ENCODE measurements at regions not wholly inside any gene's neighbourhood (a gene's known extent, or its start where the extent isn't known, plus 50 kb on each side); places are given as distances from the start of the nearest gene placed in this dataset.
"Not testable (repeated sequence)": the region's sequence is repeated elsewhere in the genome, so short reads cannot be mapped to it uniquely, and the experiment has no call there.

GRCh38 chr1:188652678-188653077 lies 1823.9 kb downstream of the PLA2G4A start:
- WGBS (ENCODE audit: extremely low coverage, insufficient coverage, low lambda C conversion rate): no CpG with 5 or more reads among the region's 1 CpG
- no peak overlapping the region for H3K18ac ChIP-seq (ENCODE audit: low read length)
- no peaks in the 10 kb centered on the region for H3K36me3 ChIP-seq (ENCODE audit: control insufficient read depth, insufficient read depth, low read length)
- H3K79me1 ChIP-seq (ENCODE audit: low read length): no peaks in the 10 kb centered on the region
- H4K5ac ChIP-seq (ENCODE audit: low read length): no peak overlapping the region
- H3K4me1 ChIP-seq (ENCODE audit: control insufficient read depth, low read depth, low read length): no peaks in the 10 kb centered on the region
- H3K4me3 ChIP-seq (ENCODE audit: low read length): no peak overlapping the region
- no peak overlapping the region for H3K4me2 ChIP-seq (ENCODE audit: low read length)
- no peak overlapping the region for H3K4ac ChIP-seq (ENCODE audit: low read depth, low read length)
- H3K56ac ChIP-seq (ENCODE audit: low read length): no peak overlapping the region
- H2AK5ac ChIP-seq (ENCODE audit: low read length): no peak overlapping the region
- no peak overlapping the region for H4K8ac ChIP-seq (ENCODE audit: low read depth, low read length)
- no peak overlapping the region for H2BK15ac ChIP-seq (replicated peaks; ENCODE audit: low read depth)
- no peak overlapping the region for H2BK120ac ChIP-seq (ENCODE audit: low read depth, low read length)
- no peak overlapping the region for H3K23ac ChIP-seq (ENCODE audit: low read length)
- no peaks in the 10 kb centered on the region for H3K79me2 ChIP-seq (ENCODE audit: control insufficient read depth, insufficient read depth, low read length)
- H3K9ac ChIP-seq (ENCODE audit: low read length): no peak overlapping the region
- DNase-seq: peak; percentile 27
- H3K27ac ChIP-seq (ENCODE audit: low read depth, low read length): no peak overlapping the region
- no peaks in the 10 kb centered on the region for H3K27me3 ChIP-seq (ENCODE audit: insufficient read depth, low read length, poor library complexity)
- no peak overlapping the region for H2BK5ac ChIP-seq (ENCODE audit: low read length)

GRCh38 chr1:188655966-188656365 lies 1821.7 kb downstream of the BRINP3 start:
- H4K8ac ChIP-seq (ENCODE audit: low read depth, low read length); H3K4me2 ChIP-seq (ENCODE audit: low read length); H2AK5ac ChIP-seq (ENCODE audit: low read length); H3K36me3 ChIP-seq (ENCODE audit: control insufficient read depth, insufficient read depth, low read length); H3K79me1 ChIP-seq (ENCODE audit: low read length); H2BK120ac ChIP-seq (ENCODE audit: low read depth, low read length); DNase-seq; H2BK5ac ChIP-seq (ENCODE audit: low read length); H3K4me3 ChIP-seq (ENCODE audit: low read length); H3K9ac ChIP-seq (ENCODE audit: low read length); H3K27ac ChIP-seq (ENCODE audit: low read depth, low read length); H2BK15ac ChIP-seq (replicated peaks; ENCODE audit: low read depth); H3K4me1 ChIP-seq (ENCODE audit: control insufficient read depth, low read depth, low read length); H4K5ac ChIP-seq (ENCODE audit: low read length); H3K27me3 ChIP-seq (ENCODE audit: insufficient read depth, low read length, poor library complexity); H3K18ac ChIP-seq (ENCODE audit: low read length); H3K23ac ChIP-seq (ENCODE audit: low read length); H3K56ac ChIP-seq (ENCODE audit: low read length); H3K79me2 ChIP-seq (ENCODE audit: control insufficient read depth, insufficient read depth, low read length); H3K4ac ChIP-seq (ENCODE audit: low read depth, low read length): not testable (repeated sequence)
- no CpG with 5 or more reads among the region's 16 CpGs for WGBS (ENCODE audit: extremely low coverage, insufficient coverage, low lambda C conversion rate)

DNA sequence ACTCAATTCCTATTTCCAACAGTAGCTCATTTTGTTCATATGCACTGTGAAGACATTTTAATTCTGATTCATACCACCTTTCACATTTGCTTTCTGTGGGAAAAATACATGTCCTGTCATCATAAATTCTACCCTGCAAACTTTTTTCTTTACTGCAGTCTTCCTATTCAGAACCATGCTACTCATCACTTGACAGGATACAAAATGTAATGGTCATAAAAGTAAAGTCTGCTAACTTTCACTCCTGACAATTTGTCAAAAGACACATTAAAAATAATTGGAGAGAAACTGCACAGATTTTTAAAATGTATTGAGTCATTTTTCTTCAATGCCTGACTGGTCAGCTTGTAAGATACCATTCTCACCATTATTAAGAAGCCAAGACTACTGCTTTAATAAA lies 1817.1 kb downstream of the BRINP3 start:
- no peaks in the 10 kb centered on the region for H3K79me1 ChIP-seq (ENCODE audit: low read length)
- H4K5ac ChIP-seq (ENCODE audit: low read length): no peak overlapping the region
- no peaks in the 10 kb centered on the region for H3K79me2 ChIP-seq (ENCODE audit: control insufficient read depth, insufficient read depth, low read length)
- H4K8ac ChIP-seq (ENCODE audit: low read depth, low read length): no peak overlapping the region
- no peak for DNase-seq
- no peak overlapping the region for H3K27ac ChIP-seq (ENCODE audit: low read depth, low read length)
- no peak overlapping the region for H2AK5ac ChIP-seq (ENCODE audit: low read length)
- H2BK15ac ChIP-seq (replicated peaks; ENCODE audit: low read depth): no peak overlapping the region
- H3K23ac ChIP-seq (ENCODE audit: low read length): no peak overlapping the region
- H2BK120ac ChIP-seq (ENCODE audit: low read depth, low read length): no peak overlapping the region
- H3K4ac ChIP-seq (ENCODE audit: low read depth, low read length): no peak overlapping the region
- no peak overlapping the region for H3K56ac ChIP-seq (ENCODE audit: low read length)
- no peak overlapping the region for H3K18ac ChIP-seq (ENCODE audit: low read length)
- H2BK5ac ChIP-seq (ENCODE audit: low read length): no peak overlapping the region
- H3K36me3 ChIP-seq (ENCODE audit: control insufficient read depth, insufficient read depth, low read length): no peaks in the 10 kb centered on the region
- H3K4me3 ChIP-seq (ENCODE audit: low read length): no peak overlapping the region
- H3K4me1 ChIP-seq (ENCODE audit: control insufficient read depth, low read depth, low read length): no peaks in the 10 kb centered on the region
- no peaks in the 10 kb centered on the region for H3K27me3 ChIP-seq (ENCODE audit: insufficient read depth, low read length, poor library complexity)
- H3K9ac ChIP-seq (ENCODE audit: low read length): no peak overlapping the region
- H3K4me2 ChIP-seq (ENCODE audit: low read length): no peak overlapping the region

DNA sequence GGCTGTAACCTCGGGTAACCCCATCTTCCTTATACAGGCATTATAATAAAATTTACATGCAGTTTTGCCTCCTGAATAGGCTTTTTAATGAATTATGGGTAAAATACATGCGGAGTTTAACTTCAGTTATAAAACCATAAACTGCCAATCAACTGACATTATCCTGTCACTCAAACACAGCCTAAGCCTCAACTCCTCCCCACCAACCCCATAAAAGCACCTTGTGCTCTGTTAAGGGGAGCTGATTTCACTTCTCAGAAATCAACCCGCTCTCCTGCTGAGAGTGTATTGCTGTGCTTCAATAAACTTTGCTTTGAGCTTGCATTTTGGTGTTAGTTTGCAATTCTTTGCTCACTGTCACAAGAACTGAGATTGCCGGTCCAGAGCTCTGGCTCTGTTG lies 1812.2 kb downstream of the BRINP3 start:
- no peaks in the 10 kb centered on the region for H3K4me1 ChIP-seq (ENCODE audit: control insufficient read depth, low read depth, low read length)
- no peak overlapping the region for H3K4me2 ChIP-seq (ENCODE audit: low read length)
- H3K79me2 ChIP-seq (ENCODE audit: control insufficient read depth, insufficient read depth, low read length): no peaks in the 10 kb centered on the region
- no peak overlapping the region for H3K18ac ChIP-seq (ENCODE audit: low read length)
- H2BK5ac ChIP-seq (ENCODE audit: low read length): no peak overlapping the region
- no peak overlapping the region for H3K56ac ChIP-seq (ENCODE audit: low read length)
- H3K4me3 ChIP-seq (ENCODE audit: low read length): no peak overlapping the region
- no peak overlapping the region for H2BK15ac ChIP-seq (replicated peaks; ENCODE audit: low read depth)
- no peak overlapping the region for H3K27ac ChIP-seq (ENCODE audit: low read depth, low read length)
- H3K4ac ChIP-seq (ENCODE audit: low read depth, low read length): no peak overlapping the region
- no CpG with 5 or more reads among the region's 4 CpGs for WGBS (ENCODE audit: extremely low coverage, insufficient coverage, low lambda C conversion rate)
- H3K23ac ChIP-seq (ENCODE audit: low read length): no peak overlapping the region
- H3K79me1 ChIP-seq (ENCODE audit: low read length): no peaks in the 10 kb centered on the region
- H3K27me3 ChIP-seq (ENCODE audit: insufficient read depth, low read length, poor library complexity): no peaks in the 10 kb centered on the region
- no peak overlapping the region for H3K9ac ChIP-seq (ENCODE audit: low read length)
- no peak for DNase-seq
- no peaks in the 10 kb centered on the region for H3K36me3 ChIP-seq (ENCODE audit: control insufficient read depth, insufficient read depth, low read length)
- H4K5ac ChIP-seq (ENCODE audit: low read length): no peak overlapping the region
- H2AK5ac ChIP-seq (ENCODE audit: low read length): no peak overlapping the region
- no peak overlapping the region for H4K8ac ChIP-seq (ENCODE audit: low read depth, low read length)
- no peak overlapping the region for H2BK120ac ChIP-seq (ENCODE audit: low read depth, low read length)

GRCh38 chr1:188668083-188668482 lies 1809.6 kb downstream of the BRINP3 start:
- DNase-seq: peak; percentile 66

DNA sequence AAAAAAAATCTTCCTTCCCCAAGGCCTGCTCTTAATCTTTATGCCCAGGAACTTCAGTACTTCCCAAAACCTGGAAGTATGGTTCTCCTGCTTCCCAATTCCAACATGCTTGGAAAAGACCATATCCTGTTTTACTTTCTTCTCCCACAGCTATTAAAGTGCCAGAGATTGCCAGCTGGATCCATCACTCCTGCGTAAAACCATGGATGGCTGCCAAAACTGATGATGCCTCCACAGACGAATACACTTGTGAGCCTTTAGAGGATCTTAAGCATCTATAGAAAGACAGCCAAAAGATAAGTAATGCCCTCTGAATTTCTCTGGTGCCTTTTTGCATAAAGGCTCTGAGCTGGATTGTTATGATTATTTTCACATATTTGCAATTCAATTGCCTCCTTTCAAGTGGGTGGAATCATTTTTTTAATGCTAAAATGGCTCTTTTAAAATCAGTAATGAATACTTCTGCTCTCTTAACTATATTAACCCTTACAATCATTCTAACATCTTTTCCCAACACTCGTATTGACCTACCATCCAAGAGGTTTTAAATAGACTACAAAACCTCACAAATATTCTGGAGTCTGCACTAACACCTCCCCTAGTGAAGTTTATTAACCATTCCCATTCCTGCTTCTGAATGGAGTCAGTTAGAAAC lies 1807.8 kb downstream of the BRINP3 start:
- Histone ChIP-seq H3K36me3 (ENCODE audit: control insufficient read depth, insufficient read depth, low read length) (no peaks in the 10 kb centered on the region), H3K23ac (ENCODE audit: low read length) (no peak overlapping the region), H2AK5ac (ENCODE audit: low read length) (no peak overlapping the region), H2BK120ac (ENCODE audit: low read depth, low read length) (no peak overlapping the region), H3K4ac (ENCODE audit: low read depth, low read length) (no peak overlapping the region), H4K5ac (ENCODE audit: low read length) (no peak overlapping the region), H3K79me2 (ENCODE audit: control insufficient read depth, insufficient read depth, low read length) (no peaks in the 10 kb centered on the region), H3K18ac (ENCODE audit: low read length) (no peak overlapping the region), H3K27ac (ENCODE audit: low read depth, low read length) (no peak overlapping the region), H3K27me3 (ENCODE audit: insufficient read depth, low read length, poor library complexity) (no peaks in the 10 kb centered on the region), H2BK15ac (replicated peaks; ENCODE audit: low read depth) (no peak overlapping the region), H2BK5ac (ENCODE audit: low read length) (no peak overlapping the region), H3K56ac (ENCODE audit: low read length) (no peak overlapping the region), H4K8ac (ENCODE audit: low read depth, low read length) (no peak overlapping the region), H3K4me2 (ENCODE audit: low read length) (no peak overlapping the region), H3K4me1 (ENCODE audit: control insufficient read depth, low read depth, low read length) (no peaks in the 10 kb centered on the region), H3K9ac (ENCODE audit: low read length) (no peak overlapping the region), H3K79me1 (ENCODE audit: low read length) (no peaks in the 10 kb centered on the region), H3K4me3 (ENCODE audit: low read length) (no peak overlapping the region)
- DNase-seq: no peak
- WGBS (ENCODE audit: extremely low coverage, insufficient coverage, low lambda C conversion rate): 100% methylated on average over 1 of the region's 3 CpGs

More at GRCh38 chr1:188668083-188668482, 1809.6 kb downstream of the BRINP3 start:
- no peaks in the 10 kb centered on the region for H3K36me3 ChIP-seq (ENCODE audit: control insufficient read depth, insufficient read depth, low read length)
- no CpG with 5 or more reads among the region's 2 CpGs for WGBS (ENCODE audit: extremely low coverage, insufficient coverage, low lambda C conversion rate)
- H3K4ac ChIP-seq (ENCODE audit: low read depth, low read length): no peak overlapping the region
- H3K27ac ChIP-seq (ENCODE audit: low read depth, low read length): no peak overlapping the region
- no peak overlapping the region for H4K5ac ChIP-seq (ENCODE audit: low read length)
- H3K18ac ChIP-seq (ENCODE audit: low read length): no peak overlapping the region
- H3K9ac ChIP-seq (ENCODE audit: low read length): no peak overlapping the region
- no peak overlapping the region for H2BK120ac ChIP-seq (ENCODE audit: low read depth, low read length)
- no peaks in the 10 kb centered on the region for H3K79me1 ChIP-seq (ENCODE audit: low read length)
- no peak overlapping the region for H2BK5ac ChIP-seq (ENCODE audit: low read length)
- H2AK5ac ChIP-seq (ENCODE audit: low read length): no peak overlapping the region
- no peak overlapping the region for H3K23ac ChIP-seq (ENCODE audit: low read length)
- no peaks in the 10 kb centered on the region for H3K79me2 ChIP-seq (ENCODE audit: control insufficient read depth, insufficient read depth, low read length)
- H2BK15ac ChIP-seq (replicated peaks; ENCODE audit: low read depth): no peak overlapping the region
- H3K27me3 ChIP-seq (ENCODE audit: insufficient read depth, low read length, poor library complexity): no peaks in the 10 kb centered on the region
- no peak overlapping the region for H3K4me3 ChIP-seq (ENCODE audit: low read length)
- no peak overlapping the region for H3K4me2 ChIP-seq (ENCODE audit: low read length)
- H3K56ac ChIP-seq (ENCODE audit: low read length): no peak overlapping the region
- no peak overlapping the region for H4K8ac ChIP-seq (ENCODE audit: low read depth, low read length)
- no peaks in the 10 kb centered on the region for H3K4me1 ChIP-seq (ENCODE audit: control insufficient read depth, low read depth, low read length)
